Prostate gland (tissue), 2 donors: ENCODE measurements at regions not wholly inside any gene's neighbourhood (a gene's known extent, or its start where the extent isn't known, plus 50 kb on each side); places are given as distances from the start of the nearest gene placed in this dataset.

Experiments used
- CTCF ChIP-seq, 4 experiments: fragments of 200-600 bp in 2 of 4; fragments of 450-650 bp in 2 of 4; sonication (generic) in 2 of 4; IDR thresholded peaks; 1 replicate in 3 of 4; 2 replicates in 1 of 4; pipeline ENCODE4 v1.5.1; 2016 to 2019; ENCODE audit warnings: antibody characterized with exemption in 4 of 4, mild to moderate bottlenecking in 2 of 4, moderate library complexity in 2 of 4
- POLR2A ChIP-seq: fragments of 450-650 bp; IDR thresholded peaks from one replicate; pipeline ENCODE4 v1.6.1; 2016; ENCODE audit warnings: antibody characterized with exemption, mild to moderate bottlenecking

- TF ChIP-seq CTCF (IDR thresholded peaks at IDR 0.05) (no peak), POLR2A (no peak)
Measured at GRCh38 chr15:77710637-77711036, 77.9 kb upstream of the LINGO1 start.
